ENCODE measurements at regions not wholly inside any gene's neighbourhood (a gene's known extent, or its start where the extent isn't known, plus 50 kb on each side); places are given as distances from the start of the nearest gene placed in this dataset.

DNA sequence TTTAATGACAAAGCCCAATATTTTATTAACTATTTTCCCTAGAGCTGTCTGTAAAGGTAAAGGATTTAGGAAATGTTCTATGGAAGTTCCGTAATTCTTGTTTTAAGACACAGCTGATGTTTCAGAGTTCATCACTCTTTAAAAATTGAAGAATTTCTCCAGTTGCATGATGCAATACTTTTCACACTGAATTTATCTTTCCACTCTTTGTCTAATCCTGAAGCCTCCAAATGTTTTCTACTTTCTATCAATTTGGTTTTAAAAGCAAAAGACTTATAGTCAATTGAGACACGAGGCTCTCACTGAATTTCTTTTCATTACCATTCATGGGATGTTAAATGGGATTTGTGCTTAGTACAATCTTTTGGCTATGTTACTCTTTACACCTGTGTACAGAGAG is 223.2 kb downstream of the TDRD15 start:
- H3K9me3 ChIP-seq (ENCODE audit: control insufficient read depth, insufficient read depth, low read depth, low read length), result no peaks in the 10 kb centered on the region
- no peak overlapping the region for H3K4me3 ChIP-seq (ENCODE audit: low read depth in 2 of 2, low read length in 2 of 2)
- H3K27ac ChIP-seq (ENCODE audit: low read length), result no peak overlapping the region
- no TSS peak for BruUV-seq (replicated peaks)
- TF ChIP-seq SIN3A (IDR thresholded peaks at IDR 0.05; ENCODE audit: borderline replicate concordance, insufficient read depth, low read depth, low read length) (no peak), POLR2AphosphoS5 (IDR thresholded peaks at IDR 0.05; ENCODE audit: low read depth, low read length) (no peak), REST (IDR thresholded peaks at IDR 0.05; ENCODE audit: insufficient read depth in 1 of 2, low read depth in 2 of 2, low read length in 1 of 2) (no peak), TCF7L2 (IDR thresholded peaks at IDR 0.05; ENCODE audit: low read depth, low read length) (no peak)
- TF ChIP-seq, protein P1, sequence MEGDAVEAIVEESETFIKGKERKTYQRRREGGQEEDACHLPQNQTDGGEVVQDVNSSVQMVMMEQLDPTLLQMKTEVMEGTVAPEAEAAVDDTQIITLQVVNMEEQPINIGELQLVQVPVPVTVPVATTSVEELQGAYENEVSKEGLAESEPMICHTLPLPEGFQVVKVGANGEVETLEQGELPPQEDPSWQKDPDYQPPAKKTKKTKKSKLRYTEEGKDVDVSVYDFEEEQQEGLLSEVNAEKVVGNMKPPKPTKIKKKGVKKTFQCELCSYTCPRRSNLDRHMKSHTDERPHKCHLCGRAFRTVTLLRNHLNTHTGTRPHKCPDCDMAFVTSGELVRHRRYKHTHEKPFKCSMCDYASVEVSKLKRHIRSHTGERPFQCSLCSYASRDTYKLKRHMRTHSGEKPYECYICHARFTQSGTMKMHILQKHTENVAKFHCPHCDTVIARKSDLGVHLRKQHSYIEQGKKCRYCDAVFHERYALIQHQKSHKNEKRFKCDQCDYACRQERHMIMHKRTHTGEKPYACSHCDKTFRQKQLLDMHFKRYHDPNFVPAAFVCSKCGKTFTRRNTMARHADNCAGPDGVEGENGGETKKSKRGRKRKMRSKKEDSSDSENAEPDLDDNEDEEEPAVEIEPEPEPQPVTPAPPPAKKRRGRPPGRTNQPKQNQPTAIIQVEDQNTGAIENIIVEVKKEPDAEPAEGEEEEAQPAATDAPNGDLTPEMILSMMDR (IDR thresholded peaks at IDR 0.05), result no peak
- intact Hi-C loops (cut with micrococcal nuclease; ENCODE audit: unreplicated experiment), result no loop called here
- H3K27me3 ChIP-seq (ENCODE audit: control insufficient read depth, insufficient read depth, low read length), result no peaks in the 10 kb centered on the region
- CTCF ChIA-PET, result no interaction called here
- H3K36me3 ChIP-seq (ENCODE audit: control insufficient read depth, insufficient read depth, low read length), result no peaks in the 10 kb centered on the region
- in situ Hi-C loops (cut with HindIII; ENCODE audit: low pct_unique_long_range_greater_than_20kb, low sequenced_read_pairs), result no loop called here
- POLR2A ChIA-PET, result no interaction called here
- no peak for ATAC-seq
- no peak for DNase-seq (ENCODE audit: low read depth, low spot score)
- H3K4me1 ChIP-seq (ENCODE audit: control insufficient read depth, insufficient read depth, low read length), result peaks cover 3% of the 10 kb centered on the region; the same call in 1 of the 2 replicates

DNA sequence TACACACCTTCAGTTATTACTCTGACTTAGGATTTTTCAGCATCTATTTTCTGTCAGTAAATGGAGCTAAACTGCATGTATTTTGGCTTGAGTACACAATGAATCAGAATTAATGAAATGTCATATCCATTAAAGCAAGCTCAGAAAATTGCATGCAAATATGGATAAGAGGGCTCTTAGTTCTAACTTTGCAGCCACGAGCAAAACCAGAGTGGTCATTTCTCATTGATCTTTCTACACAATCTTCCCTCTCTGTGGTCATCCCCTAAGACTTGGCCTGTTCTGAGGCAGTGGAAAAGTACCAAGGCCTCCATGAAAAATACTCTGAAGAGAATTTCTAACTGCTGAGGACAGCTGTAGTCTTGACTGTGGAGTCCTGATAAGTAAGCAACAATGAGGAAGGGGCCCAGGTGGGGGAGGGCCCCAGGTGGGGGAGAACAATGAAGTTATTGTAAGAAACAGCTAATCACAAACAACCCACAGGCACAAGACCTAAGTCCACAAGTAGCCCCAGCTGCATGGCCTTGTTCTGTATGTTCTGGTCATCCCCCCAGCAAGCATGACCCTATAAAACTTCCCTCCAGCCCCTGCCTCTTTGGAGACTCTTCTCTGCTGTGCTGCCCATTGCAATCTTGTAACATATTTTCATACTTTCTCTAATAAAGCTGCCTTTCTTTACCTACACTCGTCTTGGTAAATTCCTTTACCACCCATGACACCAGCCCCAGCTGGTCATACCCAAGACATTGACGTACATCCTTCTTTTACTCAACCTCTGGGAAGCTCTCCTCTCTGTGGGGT is 230.3 kb downstream of the TDRD15 start:
- Histone ChIP-seq H3K27me3 (ENCODE audit: control insufficient read depth, insufficient read depth, low read length) (no peaks in the 10 kb centered on the region), H3K27ac (ENCODE audit: low read length) (no peak overlapping the region), H3K36me3 (ENCODE audit: control insufficient read depth, insufficient read depth, low read length) (no peaks in the 10 kb centered on the region), H3K9me3 (ENCODE audit: control insufficient read depth, insufficient read depth, low read depth, low read length) (no peaks in the 10 kb centered on the region), H3K4me1 (ENCODE audit: control insufficient read depth, insufficient read depth, low read length) (no peaks in the 10 kb centered on the region), H3K4me3 (ENCODE audit: low read depth in 2 of 2, low read length in 2 of 2) (no peak overlapping the region)
- intact Hi-C loops (cut with micrococcal nuclease; ENCODE audit: unreplicated experiment), result no loop called here
- TF ChIP-seq SIN3A (IDR thresholded peaks at IDR 0.05; ENCODE audit: borderline replicate concordance, insufficient read depth, low read depth, low read length) (no peak), POLR2AphosphoS5 (IDR thresholded peaks at IDR 0.05; ENCODE audit: low read depth, low read length) (no peak), REST (IDR thresholded peaks at IDR 0.05; ENCODE audit: insufficient read depth in 1 of 2, low read depth in 2 of 2, low read length in 1 of 2) (no peak), TCF7L2 (IDR thresholded peaks at IDR 0.05; ENCODE audit: low read depth, low read length) (no peak)
- TF ChIP-seq, protein P1 (IDR thresholded peaks at IDR 0.05), result no peak
- ATAC-seq (no peak), DNase-seq (ENCODE audit: low read depth, low spot score) (no peak)
- ChIA-PET CTCF (no interaction called here), POLR2A (no interaction called here)
- in situ Hi-C loops (cut with HindIII; ENCODE audit: low pct_unique_long_range_greater_than_20kb, low sequenced_read_pairs), result no loop called here
- no TSS peak for BruUV-seq (replicated peaks)

Measured in Panc1 (cell line).